NCI-H2227 (cell line): ENCODE measurements at regions not wholly inside any gene's neighbourhood (a gene's known extent, or its start where the extent isn't known, plus 50 kb on each side); places are given as distances from the start of the nearest gene placed in this dataset.
A peak's percentile ranks its signal among the peaks of the same experiment; 100 is the strongest.
"Not testable (repeated sequence)": the region's sequence is repeated elsewhere in the genome, so short reads cannot be mapped to it uniquely, and the experiment has no call there.

ENCODE experiments used
- DNase-seq: peaks from one replicate; lab custom pipeline; 2025; ENCODE audit not compliant: unreplicated experiment; lab: John Stamatoyannopoulos, UW

DNA sequence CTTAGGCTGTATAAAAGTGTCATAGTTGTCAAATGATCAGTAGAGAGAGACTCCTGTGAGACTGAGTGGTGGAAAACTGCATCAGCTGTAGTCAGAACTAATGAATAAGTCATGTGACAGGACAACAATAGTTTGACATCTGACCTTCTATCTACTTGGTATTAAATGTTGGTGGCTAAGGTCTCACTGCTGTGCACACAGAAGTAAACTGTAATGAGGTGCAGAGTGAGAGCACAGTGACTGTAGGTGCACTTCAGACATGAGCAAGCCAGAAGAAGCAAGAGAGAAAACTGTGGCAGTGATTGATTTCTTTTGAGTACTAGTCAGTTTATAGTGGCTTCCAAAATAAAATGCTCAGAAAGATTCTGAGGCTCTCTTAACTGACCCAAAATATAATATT is 803.6 kb downstream of the RAPGEF2 start:
- no peak for DNase-seq

DNA sequence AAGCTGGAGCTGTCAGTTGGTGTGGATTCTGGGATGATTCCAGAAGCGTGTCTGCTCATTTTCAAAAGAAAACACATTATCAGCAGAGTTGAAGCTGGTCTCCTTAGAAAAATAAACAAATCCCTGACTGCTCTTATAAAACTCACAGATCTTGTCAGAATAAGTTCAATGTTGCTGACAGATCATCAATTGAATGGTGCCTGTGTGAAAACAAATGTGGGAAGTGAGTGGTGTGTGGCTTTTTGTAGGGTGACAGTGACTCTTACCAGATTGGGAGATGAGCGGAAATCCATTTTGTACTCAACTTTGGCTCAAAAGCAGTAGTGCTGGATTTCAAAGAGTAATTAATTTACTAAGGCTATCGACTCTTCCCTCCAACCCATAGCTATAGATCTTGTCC is 807.8 kb downstream of the RAPGEF2 start:
- DNase-seq, result no peak

DNA sequence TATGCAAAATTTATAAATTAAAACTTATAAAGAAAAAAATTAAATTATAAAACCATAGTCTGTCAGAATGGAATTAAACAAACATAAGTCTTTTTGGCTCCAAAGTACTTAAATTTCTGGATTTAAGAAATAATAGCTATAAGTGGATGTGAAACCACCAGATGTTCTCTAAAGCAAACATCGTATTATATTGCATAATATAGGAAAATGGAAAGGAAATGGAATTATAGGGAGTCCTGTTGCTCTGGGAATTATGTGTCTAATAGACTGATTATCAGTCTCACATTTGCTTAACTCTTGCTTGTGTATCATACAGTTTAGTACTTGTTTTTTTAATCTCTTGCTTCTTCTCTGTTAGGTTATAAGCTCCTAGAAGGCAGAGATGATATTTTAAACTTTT is 819.2 kb downstream of the RAPGEF2 start:
- no peak for DNase-seq

DNA sequence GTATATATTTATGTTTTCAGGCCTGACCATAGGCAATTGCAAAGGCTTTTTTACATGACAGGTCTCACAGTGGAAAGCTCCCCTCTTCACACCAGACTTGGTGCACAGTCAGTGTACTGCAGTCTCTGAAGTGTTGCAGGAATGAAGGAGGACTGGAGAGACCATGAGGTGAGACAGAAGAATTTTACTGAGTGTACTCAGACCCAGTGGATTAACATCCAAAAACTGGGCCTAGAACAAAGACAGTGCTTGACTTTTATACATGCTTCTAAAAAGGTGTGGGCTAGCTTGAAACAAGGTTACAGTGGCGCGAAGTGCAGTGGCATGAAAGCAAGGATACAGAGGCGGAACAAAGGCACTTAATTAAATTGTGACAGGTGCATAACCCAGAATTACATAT is 822.9 kb downstream of the RAPGEF2 start:
- DNase-seq, result no peak

DNA sequence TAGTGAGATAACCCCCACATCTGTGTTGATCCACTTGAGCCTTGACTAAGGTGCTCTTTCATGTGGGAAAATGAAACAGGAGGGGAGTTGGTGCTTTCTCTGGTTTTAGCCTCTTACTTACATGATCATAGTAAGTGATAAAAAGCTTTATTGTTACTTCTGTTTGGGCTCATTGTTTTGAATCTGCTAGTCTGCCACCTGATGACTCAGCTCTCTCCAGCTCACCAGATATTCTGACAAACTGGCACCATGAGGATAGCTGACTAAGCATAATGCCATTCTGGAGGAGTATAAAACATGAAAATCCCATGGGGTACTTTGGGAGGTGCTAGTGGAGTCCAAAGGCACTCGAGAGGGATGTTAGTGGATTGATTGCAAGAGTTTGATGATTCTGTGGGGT is 824.0 kb downstream of the RAPGEF2 start:
- DNase-seq, result no peak

DNA sequence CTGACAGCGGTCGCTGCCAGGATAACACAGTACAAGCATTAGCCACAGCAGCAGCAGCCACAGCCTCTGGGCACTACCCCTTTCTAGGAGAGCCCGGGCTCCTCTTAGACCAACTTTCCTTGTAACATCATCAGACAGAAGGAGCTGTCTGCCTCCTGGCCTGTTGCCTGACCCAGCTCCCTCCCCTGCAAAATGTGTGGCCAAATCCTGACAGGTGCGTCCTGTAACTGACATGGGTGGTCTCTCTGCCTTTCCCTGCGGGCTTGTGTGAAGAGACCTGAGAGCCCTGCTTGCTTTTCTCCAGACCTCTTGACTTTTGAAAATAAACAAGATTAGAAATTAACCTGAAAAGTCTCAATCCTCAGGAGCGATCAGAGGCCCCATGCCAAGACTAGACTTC is 824.9 kb downstream of the RAPGEF2 start:
- DNase-seq, result no peak

DNA sequence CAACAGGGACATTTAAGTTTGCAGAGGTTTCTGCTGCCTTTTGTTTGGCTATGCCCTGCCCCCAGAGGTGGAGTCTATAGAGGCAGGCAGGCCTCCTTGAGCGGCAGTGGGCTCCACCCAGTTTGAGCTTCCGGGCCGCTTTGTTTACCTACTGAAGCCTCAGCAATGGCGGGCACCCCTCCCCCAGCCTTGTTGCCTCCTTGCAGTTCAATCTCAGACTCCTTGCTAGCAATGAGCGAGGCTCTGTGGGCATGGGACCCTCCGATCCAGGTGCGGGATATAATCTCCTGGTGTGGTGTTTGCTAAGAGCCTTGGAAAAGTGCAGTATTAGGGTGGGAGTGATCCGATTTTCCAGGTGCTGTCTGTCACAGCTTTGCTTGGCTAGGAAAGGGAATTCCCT is 831.7 kb downstream of the RAPGEF2 start:
- not testable (repeated sequence) for DNase-seq

DNA sequence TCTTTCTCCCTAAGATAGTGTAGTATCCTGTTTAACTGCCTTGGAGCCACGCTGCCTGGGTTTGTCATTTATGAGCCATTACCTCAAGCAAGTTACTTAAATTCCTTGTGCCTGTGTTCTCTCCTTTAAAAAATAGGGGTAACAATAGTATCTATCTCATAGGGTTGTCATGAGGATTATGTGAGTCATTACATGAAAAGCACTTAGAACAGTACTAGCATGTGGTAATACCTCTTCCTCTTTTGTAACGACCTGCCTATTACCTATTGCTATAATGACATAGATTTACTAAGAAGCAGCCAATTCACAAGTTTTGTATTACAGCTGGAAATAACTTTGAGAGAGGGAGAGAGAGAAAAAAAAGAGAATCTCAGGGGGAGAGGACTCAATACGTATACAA is 834.7 kb downstream of the RAPGEF2 start:
- no peak for DNase-seq

DNA sequence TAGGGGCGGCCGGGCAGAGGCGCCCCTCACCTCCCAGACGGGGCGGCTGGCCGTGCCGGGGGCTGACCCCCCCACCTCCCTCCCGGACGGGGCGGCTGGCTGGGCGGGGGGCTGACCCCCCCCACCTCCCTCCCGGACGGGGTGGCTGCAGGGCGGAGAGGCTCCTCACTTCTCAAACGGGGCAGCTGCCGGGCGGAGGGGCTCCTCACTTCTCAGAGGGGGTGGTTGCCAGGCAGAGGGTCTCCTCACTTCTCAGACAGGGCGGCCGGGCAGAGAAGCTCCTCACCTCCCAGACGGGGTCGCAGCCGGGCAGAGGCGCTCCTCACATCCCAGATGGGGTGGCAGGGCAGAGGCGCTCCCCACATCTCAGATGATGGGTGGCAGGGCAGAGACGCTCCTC is 836.8 kb downstream of the RAPGEF2 start:
- DNase-seq, result not testable (repeated sequence)

DNA sequence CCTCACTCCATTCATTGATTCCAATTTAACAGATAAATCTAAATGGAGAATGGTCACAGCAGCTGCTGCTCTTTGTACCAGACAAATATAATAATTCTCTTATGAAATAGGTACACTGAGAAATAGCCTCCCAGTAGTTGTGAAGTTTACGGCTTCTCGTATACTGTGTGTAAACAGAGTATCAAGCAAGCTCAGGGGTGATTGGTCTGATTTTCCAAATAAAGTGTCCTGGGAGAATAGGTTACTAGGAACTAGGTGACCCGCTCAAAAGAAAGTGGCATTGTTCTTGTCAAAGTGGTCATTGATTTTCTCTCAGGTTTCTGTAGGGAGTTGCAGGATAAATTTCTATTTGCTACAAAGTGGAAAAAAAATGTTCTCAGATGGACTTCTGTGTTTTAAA is 838.2 kb downstream of the RAPGEF2 start:
- no peak for DNase-seq

DNA sequence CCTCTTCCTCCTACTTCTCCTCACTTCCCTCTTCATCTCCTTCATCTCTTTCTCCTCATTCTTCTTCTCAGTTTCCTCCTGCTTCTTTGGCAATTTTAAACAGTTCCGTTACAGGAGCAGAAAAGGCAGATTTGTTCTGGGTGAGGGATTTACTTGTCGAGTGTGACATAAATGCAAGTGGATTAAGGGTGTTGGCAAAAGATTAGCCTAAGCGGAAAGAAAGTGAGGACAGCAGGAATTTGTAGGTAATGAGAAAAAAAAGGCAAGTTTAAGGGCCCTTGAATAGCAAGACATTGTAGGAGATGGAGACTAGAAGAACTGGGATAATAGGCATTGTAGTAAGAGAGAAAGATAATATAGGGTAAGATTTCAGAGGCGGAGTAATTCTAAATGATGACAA is 841.6 kb downstream of the RAPGEF2 start:
- DNase-seq, result no peak

DNA sequence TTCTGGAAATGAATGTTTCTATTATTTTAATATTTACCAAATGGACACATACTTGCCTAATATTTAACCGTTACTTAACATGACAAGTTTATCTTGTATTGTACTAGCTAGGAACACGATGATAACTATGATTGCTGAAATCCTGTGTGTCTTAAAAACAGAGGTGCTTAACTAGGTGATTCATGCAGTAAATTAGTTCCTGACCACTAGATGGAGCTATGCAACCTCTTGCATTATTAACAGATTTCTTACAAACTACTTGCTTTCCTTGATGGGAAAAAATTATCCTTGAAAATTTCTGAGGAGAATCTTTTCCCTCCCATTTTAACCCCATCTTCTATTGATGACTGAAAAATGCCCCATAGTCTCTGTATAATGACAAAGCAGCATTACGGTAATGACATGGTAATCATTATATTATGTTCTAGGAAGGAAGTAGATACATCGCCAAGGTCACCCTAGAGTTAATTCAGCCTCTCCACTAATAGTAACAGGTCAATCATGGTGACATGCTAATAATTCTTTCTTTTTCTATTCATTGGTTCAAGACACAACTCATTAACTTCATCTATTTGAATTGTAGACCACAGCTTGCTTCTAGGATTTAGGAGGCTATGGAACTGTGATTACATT is 844.2 kb downstream of the RAPGEF2 start:
- peak; percentile 11 for DNase-seq

DNA sequence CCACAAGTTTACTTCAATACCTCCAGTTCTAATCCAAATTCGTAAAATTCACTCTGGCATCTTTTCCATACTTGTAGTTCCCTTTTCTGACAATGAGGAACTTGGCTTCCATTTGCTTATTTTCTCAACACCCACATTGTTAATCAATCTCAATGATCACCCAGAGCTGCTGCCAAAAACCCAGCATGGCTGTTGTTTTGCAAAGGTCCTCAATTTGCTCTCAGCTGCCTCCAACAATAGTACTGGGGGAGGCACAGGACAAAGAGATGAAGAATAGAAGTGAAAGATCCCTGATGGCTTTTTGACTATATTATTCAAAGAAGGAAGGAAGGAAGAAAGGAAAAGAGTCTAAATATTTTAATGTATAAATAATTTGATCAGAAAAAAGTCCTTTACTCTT is 847.8 kb downstream of the RAPGEF2 start:
- DNase-seq, result no peak

DNA sequence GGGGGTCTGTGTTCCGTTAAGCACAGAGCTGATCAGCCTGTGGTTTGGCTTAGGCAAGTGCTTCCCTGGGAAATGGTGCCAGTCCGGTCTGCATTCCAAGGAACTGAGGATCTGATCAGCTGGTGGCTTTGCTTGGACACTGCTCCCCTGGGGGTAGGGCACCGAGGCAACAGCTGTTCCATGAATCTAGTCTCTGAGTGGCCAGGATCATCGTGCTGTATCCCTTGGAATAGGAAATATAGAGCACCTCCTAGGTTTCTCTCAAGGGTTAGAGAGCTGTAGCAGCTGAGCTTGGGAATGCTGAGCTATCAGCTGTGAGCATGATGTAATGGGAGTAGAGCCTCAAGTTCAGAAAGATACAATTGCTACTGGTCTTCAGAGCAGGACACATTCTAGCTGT is 863.9 kb downstream of the RAPGEF2 start:
- no peak for DNase-seq

DNA sequence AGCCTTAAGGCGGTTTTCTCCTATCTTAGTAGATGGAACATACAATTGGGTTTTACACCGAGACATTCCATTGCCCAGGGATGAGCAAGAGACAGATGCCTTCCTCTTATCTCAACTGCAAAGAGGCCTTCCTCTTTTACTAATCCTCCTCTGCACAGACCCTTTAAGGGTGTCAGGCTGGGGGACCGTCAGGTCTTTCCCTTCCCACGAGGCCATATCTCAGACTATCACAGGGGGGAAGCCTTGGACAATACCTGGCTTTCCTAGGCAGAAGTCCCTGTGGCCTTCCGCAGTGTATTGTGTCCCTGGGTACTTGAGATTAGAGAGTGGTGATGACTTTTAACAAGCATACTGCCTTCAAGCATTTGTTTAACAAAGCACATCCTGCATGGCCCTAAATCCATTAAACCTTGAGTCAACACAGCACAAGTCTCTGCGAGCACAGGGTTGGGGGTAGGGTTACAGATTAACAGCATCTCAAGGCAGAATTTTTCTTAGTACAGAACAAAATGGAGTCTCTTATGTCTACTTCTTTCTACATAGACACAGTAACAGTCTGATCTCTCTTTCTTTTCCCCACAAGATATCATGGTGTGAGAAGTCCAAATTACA is 874.1 kb downstream of the RAPGEF2 start:
- not testable (repeated sequence) for DNase-seq

DNA sequence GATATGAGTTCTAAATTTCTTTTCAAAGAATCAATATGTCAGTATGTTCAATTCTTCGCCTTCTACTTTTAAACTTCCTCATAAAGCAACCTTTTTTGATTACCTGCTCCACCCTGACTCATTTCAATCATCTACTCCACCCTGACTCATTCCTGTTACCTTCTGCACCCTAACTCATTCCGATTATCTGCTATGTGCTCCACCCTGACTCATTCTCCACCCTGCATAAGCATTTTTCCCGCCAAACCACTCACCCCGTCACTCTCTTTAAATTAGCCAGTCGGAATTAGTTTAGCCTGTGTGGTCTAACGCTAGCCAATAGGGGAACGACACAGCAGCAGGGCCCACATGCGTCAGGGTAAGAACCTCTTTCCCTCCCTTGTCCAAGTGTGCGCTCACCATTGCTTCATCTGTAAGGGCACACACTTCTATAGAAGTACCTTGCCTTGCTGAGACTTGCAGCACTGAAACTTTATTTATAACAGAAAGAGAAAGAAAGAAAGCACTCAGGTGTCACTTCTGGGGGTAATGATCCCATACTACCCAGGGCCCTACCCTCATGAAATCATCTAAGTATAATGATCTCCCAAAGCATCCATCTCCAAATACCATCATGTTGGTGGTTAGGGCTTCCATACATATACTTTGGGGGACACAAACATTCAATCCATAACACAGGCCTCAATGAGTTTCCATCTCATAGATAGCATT is 875.2 kb downstream of the RAPGEF2 start:
- no peak for DNase-seq

DNA sequence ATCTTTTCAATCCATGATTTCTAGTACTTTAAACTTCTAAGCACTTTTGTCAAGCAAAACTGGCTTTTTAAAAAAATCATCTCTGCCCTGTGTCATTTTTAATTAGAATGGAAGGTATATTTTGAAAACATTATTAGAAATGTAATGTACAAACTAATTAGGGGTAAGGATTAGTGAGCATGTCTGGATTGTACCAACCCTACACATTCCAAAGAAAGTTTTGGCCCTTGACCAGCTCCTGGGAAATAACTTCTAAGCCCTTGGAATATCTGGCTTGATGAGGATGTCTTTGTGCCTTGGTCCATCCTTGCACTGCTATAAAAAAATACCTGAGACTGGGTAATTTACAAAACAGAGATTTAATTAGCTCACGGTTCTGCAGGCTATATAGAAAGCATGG is 876.5 kb downstream of the RAPGEF2 start:
- DNase-seq, result no peak

DNA sequence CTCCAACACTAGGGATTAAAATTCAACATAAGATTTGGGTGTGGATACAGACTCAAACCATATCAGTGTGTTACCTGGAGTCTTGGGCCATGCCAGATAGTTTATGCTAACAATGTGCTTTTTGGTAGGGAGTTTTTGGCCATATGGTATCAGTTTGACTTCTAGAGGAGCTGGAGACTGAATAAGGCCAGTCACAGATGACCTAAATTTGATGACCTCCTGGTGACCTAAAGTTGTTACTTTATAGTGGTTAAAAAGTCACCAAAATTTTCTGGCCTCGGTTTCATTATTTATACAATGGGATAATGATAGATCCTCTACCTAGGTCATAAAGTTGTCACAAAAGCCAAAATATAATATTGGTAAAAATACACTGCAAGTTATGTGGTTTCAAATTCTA is 877.1 kb downstream of the RAPGEF2 start:
- DNase-seq, result no peak

DNA sequence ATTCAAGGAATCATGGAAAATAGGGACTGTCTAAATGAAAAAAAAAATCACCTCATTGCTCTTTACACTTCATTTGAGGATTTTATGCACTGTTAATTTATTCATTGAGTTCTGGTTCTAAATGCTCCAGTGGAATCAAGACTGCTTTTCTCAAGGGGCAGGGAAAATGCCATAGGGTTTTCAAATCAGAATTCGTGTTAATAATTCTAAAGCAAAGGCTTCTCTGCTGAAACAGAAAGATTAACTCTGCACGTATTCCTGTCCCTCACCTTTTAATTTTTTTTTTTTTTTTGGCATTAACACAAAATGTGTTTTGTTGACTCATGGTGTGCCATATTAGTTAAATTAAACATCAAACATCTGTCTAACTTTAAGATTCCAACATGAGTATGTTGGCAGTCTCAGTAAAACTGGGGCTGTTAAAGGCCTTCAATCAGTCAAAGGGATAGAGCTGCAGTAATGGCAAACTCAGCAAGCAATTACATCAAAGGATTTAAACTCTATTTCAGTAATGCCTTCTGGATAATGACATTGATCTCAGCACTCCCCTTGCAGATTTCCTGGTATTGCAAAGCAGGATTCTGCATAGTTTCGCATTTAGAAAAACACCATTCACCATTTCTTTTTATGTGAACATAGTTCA is 878.1 kb downstream of the RAPGEF2 start:
- DNase-seq, result no peak

DNA sequence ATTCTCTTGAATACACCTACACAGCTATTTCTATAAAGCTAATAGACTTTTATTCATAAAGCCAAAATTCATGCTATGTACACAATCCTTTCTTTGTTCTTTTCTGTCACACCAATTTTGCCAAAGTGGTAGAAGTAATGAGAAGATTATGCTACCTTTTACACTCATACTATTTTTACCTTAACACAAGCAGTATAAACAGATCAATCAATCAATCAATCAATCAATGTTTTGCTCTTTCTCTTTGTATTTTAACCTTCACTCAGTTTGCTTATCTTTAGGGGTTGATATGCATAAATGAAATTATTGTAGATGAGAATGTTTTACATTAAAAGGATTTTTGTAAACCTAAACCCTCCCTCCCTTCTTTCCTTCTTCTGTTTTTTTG is 878.6 kb downstream of the RAPGEF2 start:
- no peak for DNase-seq

DNA sequence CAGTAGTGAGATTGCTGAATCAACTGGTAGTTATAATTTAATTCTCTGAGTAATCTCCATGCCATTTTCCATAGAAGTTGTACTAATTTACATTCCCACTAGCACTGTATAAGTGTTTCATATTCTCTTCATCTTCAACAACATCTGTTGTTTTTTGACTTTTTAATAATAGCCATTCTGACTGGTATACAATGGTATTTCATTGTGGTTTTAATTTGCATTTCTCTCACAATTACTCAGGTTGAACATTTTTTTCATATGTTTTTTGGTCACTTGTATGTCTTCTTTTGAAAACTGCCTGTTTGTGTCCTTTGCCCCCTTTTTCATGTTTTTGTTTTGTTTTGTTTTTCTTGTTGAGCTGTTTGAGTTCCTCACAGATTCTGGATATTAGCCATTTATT is 880.2 kb downstream of the RAPGEF2 start:
- DNase-seq, result no peak
